Lung (tissue), 11 donors: ENCODE measurements at regions not wholly inside any gene's neighbourhood (a gene's known extent, or its start where the extent isn't known, plus 50 kb on each side); places are given as distances from the start of the nearest gene placed in this dataset.

ENCODE experiments used
- ATAC-seq: fragments of 200-7000 bp; cut with Tn5 transposase; one replicate; pipeline ENCODE4 v1.9.1; 2020; ENCODE audit warnings: moderate number of reproducible peaks; ENCODE audit not compliant: insufficient read depth, low FRiP score
- DNase-seq, 3 donors: peaks; one replicate each; pipeline ENCODE4 v3.0.0-alpha.2; 2013 to 2017
- H3K27ac ChIP-seq, 2 donors: one replicate each; pipeline ENCODE4 v1.5.1; 2013; ENCODE audit warnings: mild to moderate bottlenecking in 2 of 2, moderate library complexity in 2 of 2, control low read depth in 1 of 2, inconsistent platforms in 1 of 2, low read depth in 1 of 2, low read length in 1 of 2
- H3K27me3 ChIP-seq, 3 donors: one replicate each; pipeline ENCODE4 v1.5.1; 2013; ENCODE audit warnings: low read length in 2 of 3; ENCODE audit not compliant: control insufficient read depth in 3 of 3, insufficient read depth in 3 of 3
- H3K36me3 ChIP-seq, 4 donors: one replicate each; pipeline ENCODE4 v1.5.1; 2013; ENCODE audit warnings: low read length in 4 of 4, mild to moderate bottlenecking in 1 of 4, moderate library complexity in 1 of 4; ENCODE audit not compliant: control insufficient read depth in 4 of 4, insufficient read depth in 4 of 4
- H3K4me1 ChIP-seq, 5 donors: one replicate each; pipeline ENCODE4 v1.5.1; 2013; ENCODE audit warnings: low read length in 5 of 5, mild to moderate bottlenecking in 2 of 5, moderate library complexity in 1 of 5; ENCODE audit not compliant: control insufficient read depth in 5 of 5, insufficient read depth in 5 of 5
- H3K4me3 ChIP-seq: one replicate; pipeline ENCODE4 v1.5.1; 2013; ENCODE audit warnings: mild to moderate bottlenecking, control low read depth, moderate library complexity
- H3K9ac ChIP-seq, 2 donors: one replicate each; pipeline ENCODE4 v1.5.1; 2013; ENCODE audit warnings: low read length in 2 of 2, control low read depth in 1 of 2; ENCODE audit not compliant: insufficient read depth in 1 of 2
- H3K9me3 ChIP-seq, 4 donors: one replicate each; pipeline ENCODE4 v1.5.1; 2013; ENCODE audit warnings: low read length in 3 of 4, mild to moderate bottlenecking in 1 of 4, moderate library complexity in 1 of 4; ENCODE audit not compliant: control insufficient read depth in 4 of 4, insufficient read depth in 3 of 4
- CTCF ChIP-seq: IDR thresholded peaks from 2 replicates; pipeline ENCODE4 v1.5.1; 2012; ENCODE audit warnings: mild to moderate bottlenecking; ENCODE audit errors: control extremely low read depth, extremely low read depth
- WGBS, 2 donors: extraction: QIAGEN DNeasy Blood & Tissue Kit; methylation state at CpG; one replicate each; pipeline ENCODE4 v1.1.7; 2013; 5-methylcytosine and 5-hydroxymethylcytosine counted together
- donor health status: control.
- donor health status: control.
- donor health status: Bipolar disorder and iron deficiency.
- donor health status: healthy.
- donor health status: DM: yes; HTN: yes; CAD: no.

- Histone ChIP-seq H3K9me3 (no peaks in the 10 kb centered on the region), H3K4me1 (no peaks in the 10 kb centered on the region), H3K36me3 (no peaks in the 10 kb centered on the region), H3K27ac (no peak overlapping the region), H3K9ac (no peak overlapping the region), H3K27me3 (no peaks in the 10 kb centered on the region), H3K4me3 (no peak overlapping the region)
- ATAC-seq (no peak), DNase-seq (no peak)
- 91 to 93% methylated on average over 1 of the region's 1 CpG for WGBS, 2 donors
- TF ChIP-seq CTCF, result no peak
These were observed 181.4 kb upstream of the CACNA2D1 start for GRCh38 chr7:82624965-82625364.

- Histone ChIP-seq H3K27ac (no peak overlapping the region), H3K36me3 (no peaks in the 10 kb centered on the region), H3K9me3 (no peaks in the 10 kb centered on the region), H3K9ac (no peak overlapping the region), H3K4me1 (no peaks in the 10 kb centered on the region), H3K27me3 (no peaks in the 10 kb centered on the region), H3K4me3 (no peak overlapping the region)
- DNase-seq, result no peak
- TF ChIP-seq CTCF, result no peak
- no peak for ATAC-seq
- 80 to 91% methylated on average over 2 of the region's 2 CpGs for WGBS, 2 donors
These were observed 180.8 kb upstream of the CACNA2D1 start for GRCh38 chr7:82624337-82624736.

- no peak for TF ChIP-seq CTCF
- DNase-seq (no peak), ATAC-seq (no peak)
- Histone ChIP-seq H3K36me3 (no peaks in the 10 kb centered on the region), H3K27ac (no peak overlapping the region), H3K27me3 (no peaks in the 10 kb centered on the region), H3K9me3 (no peaks in the 10 kb centered on the region), H3K9ac (no peak overlapping the region), H3K4me3 (no peak overlapping the region), H3K4me1 (no peaks in the 10 kb centered on the region)
These were observed 180.2 kb upstream of the CACNA2D1 start for GRCh38 chr7:82623812-82624211.

- DNase-seq (no peak), ATAC-seq (no peak)
- no peak overlapping the region for H3K9ac ChIP-seq
- no peak overlapping the region for H3K4me3 ChIP-seq
- no peaks in the 10 kb centered on the region for H3K36me3 ChIP-seq
- H3K9me3 ChIP-seq, result no peaks in the 10 kb centered on the region
- TF ChIP-seq CTCF, result no peak
- H3K27me3 ChIP-seq, result no peaks in the 10 kb centered on the region
- H3K4me1 ChIP-seq, result no peaks in the 10 kb centered on the region
- no peak overlapping the region for H3K27ac ChIP-seq
- 55 to 74% methylated on average over 1 of the region's 1 CpG for WGBS, 2 donors
These were observed 173.6 kb upstream of the CACNA2D1 start for GRCh38 chr7:82617156-82617555.
